Fibroblast of villous mesenchyme (primary cell): ENCODE measurements at regions not wholly inside any gene's neighbourhood (a gene's known extent, or its start where the extent isn't known, plus 50 kb on each side); places are given as distances from the start of the nearest gene placed in this dataset.

Experiments used
- DNase-seq: peaks from one replicate; pipeline ENCODE4 v3.0.0-alpha.2; 2010; ENCODE audit warnings: low read depth
- H3K4me3 ChIP-seq: 2 replicates; pipeline ENCODE4 v1.5.1; 2011; ENCODE audit warnings: low read depth, mild to moderate bottlenecking, low read length
- TF ChIP-seq, protein P1 (sequence below): IDR thresholded peaks from 2 replicates; pipeline ENCODE4 v1.5.1; 2012; ENCODE audit warnings: low read depth, mild to moderate bottlenecking, low read length; ENCODE audit not compliant: insufficient read depth

DNA sequence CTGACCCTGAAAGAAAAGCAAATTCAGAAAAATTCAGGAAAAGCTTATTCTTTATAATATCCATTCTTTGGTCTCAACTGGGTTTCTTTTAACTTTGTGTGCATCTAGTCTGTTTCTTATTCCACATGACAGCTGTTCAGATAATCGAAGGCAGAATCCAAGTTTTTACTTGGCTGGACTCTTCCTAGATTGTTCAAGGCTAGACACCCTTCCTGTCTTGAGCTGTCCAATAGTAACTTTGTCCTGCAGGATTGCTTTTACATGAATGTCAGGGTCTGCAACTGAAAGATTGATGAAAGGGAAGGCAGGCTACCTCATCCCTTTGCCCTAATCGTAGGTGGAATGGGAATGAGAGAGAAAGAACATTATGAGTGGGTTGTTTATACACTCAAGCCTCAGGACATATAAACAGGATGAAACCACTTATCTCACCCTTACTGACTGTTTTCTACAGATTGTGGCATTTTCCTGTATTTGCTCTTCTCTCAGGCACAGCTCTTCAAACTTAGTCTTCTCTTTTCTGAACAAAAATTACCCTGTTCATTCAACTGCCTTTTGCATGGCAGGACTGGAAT is 76.9 kb downstream of the LEPR start:
- peak; percentile 66 for DNase-seq
- TF ChIP-seq, protein P1, sequence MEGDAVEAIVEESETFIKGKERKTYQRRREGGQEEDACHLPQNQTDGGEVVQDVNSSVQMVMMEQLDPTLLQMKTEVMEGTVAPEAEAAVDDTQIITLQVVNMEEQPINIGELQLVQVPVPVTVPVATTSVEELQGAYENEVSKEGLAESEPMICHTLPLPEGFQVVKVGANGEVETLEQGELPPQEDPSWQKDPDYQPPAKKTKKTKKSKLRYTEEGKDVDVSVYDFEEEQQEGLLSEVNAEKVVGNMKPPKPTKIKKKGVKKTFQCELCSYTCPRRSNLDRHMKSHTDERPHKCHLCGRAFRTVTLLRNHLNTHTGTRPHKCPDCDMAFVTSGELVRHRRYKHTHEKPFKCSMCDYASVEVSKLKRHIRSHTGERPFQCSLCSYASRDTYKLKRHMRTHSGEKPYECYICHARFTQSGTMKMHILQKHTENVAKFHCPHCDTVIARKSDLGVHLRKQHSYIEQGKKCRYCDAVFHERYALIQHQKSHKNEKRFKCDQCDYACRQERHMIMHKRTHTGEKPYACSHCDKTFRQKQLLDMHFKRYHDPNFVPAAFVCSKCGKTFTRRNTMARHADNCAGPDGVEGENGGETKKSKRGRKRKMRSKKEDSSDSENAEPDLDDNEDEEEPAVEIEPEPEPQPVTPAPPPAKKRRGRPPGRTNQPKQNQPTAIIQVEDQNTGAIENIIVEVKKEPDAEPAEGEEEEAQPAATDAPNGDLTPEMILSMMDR = no peak
- H3K4me3 ChIP-seq = no peak overlapping the region

DNA sequence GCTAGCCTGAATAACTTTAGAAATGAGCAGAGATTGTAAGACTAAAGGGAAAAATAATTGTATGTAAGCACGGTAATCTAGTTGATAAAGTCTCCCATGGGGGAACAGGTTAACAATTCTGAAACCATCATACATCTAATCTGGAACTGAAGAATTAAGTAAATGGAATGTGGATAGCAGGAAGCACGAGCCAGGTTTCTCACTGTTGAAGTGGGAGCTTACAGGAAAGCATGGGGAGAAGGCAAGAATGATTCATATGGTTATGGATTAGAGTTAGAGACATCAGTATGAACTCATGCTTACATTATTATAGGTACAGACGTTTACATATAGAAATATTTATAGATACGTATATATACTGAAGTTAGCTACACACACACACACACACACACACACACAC is 83.0 kb downstream of the LEPR start:
- TF ChIP-seq, protein P1 = no peak
- no peak overlapping the region for H3K4me3 ChIP-seq
- DNase-seq = no peak

DNA sequence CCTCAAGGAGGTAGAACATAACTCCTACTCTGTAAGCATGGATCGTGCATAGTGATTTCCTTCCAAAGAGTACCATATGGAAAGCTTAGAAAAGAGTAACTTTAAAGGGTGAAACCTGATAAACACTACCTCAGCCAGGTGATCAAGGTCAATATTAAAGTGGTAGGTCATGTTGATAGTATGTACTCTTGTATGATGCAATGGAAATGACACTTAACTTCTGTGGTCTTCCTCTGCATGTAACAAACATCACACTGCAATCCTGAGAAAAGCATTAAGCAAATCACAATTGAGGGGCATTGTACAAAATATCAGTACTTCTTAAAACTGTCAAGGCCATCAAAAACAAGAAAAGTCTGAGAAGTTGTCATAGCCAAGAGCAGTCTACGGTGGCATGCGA is 83.8 kb downstream of the LEPR start:
- H3K4me3 ChIP-seq = no peak overlapping the region
- TF ChIP-seq, protein P1 = no peak
- no peak for DNase-seq

DNA sequence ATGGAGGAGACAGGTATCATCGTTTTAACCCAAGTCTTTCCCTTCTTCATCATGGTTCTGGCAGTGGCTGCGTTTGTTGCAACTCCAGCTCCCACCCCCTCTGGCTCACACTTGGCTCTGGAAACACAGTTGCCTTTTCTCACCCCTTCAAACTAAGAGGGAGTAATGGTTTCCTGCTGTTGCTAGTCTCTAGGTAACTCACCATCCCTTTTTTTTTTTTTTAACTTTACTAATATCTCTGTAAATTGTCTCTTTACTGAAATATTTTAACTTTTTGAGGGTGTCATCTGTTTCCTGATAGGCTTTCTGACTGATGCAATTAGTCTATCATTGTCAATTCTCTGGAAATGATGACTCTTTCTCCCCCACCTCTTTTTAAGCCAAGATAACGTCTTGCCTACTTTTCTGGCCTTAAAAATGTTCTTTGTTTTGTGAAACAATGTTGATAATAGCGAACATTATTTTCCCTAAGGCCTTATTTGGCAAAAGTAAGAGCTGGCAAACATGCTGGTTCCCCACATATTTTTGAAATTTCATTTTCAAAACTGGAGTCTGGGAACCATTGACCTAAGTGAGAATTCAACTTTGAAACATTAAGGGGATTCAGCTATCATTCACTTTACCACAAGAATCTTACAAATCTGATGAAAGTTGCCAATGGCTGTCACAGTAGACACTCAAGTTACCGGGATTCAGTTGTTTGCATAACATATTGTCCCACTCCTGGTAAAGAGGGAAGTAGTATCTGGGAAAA is 85.3 kb downstream of the LEPR start:
- H3K4me3 ChIP-seq = no peak overlapping the region
- no peak for DNase-seq
- TF ChIP-seq, protein P1 = no peak

DNA sequence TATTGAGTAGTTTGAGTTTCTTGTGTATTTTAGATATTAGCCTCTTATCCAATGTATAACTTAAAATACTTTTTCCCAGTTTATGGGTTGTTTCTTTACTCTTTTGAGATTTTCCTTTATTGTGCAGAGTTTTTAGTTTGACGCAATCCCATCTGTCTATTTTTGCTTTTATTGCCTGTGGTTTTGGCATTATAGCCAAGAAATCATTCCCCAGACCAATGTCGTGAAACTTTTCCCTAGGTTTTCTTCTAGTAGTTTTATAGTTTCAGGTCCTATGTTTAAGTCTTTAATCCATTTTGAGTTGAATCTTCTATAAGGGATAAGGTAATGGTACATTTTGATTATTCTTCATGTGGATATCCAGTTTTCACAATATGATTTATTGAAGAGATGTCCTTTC is 87.6 kb downstream of the LEPR start:
- peak; percentile 82 for DNase-seq
- TF ChIP-seq, protein P1 = no peak
- H3K4me3 ChIP-seq = no peak overlapping the region

DNA sequence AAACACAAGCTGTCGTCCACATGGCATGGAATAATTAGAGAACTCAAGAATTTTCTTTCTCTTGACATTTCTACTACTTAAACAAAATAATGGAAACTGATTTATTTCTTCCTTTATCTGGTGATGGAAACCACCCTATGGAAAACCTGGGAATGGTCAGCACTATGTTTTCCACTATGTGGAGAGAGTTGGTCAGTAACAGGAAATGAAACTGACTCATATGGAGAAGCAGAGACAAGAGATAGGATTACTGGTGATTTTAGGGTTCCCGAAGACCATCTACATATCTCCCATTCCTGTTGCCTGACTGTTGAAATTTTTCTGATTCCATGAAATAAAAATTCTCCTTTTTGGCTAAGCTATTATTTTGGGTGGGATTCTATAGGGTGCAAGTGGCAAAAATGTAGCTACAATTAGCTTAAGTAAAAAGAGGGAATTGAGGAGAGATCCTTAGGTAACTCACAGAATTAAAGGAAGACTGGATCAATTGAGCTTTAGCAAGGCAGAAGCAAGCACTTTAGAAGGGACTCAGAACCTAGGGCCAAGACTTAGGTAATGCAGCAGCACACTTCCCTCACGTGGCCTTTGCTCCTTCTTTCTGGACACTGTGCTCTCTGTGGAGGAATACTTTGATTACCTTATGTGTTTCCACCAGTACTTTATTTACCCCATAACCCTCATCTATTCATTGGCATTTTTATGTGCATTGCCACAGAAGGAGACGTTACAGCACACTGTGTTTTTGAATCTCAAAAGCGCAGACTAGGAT is 89.6 kb downstream of the LEPR start:
- no peak overlapping the region for H3K4me3 ChIP-seq
- DNase-seq = peak; percentile 73
- TF ChIP-seq, protein P1 = no peak
